ENCODE measurements at regions not wholly inside any gene's neighbourhood (a gene's known extent, or its start where the extent isn't known, plus 50 kb on each side); places are given as distances from the start of the nearest gene placed in this dataset.

GRCh38 chr18:24543086-24543794 is 82.8 kb downstream of the HRH4 start:
- Histone ChIP-seq H3K27ac (ENCODE audit: low read depth in 2 of 2, low read length in 1 of 2) (no peak overlapping the region), H3K4me3 (ENCODE audit: low read depth in 1 of 2, low read length in 2 of 2) (no peak overlapping the region), H3K4me1 (ENCODE audit: control insufficient read depth in 2 of 2, insufficient read depth in 2 of 2, low read length in 1 of 2) (no peaks in the 10 kb centered on the region), H3K9me3 (ENCODE audit: control insufficient read depth in 2 of 2, insufficient read depth in 1 of 2, low read depth in 1 of 2, low read length in 1 of 2) (no peaks in the 10 kb centered on the region), H3K36me3 (ENCODE audit: control insufficient read depth in 2 of 2, insufficient read depth in 2 of 2, low read length in 1 of 2) (no peaks in the 10 kb centered on the region), H3K27me3 (ENCODE audit: control insufficient read depth in 1 of 2, insufficient read depth in 2 of 2, low read length in 2 of 2) (no peaks in the 10 kb centered on the region)
- WGBS, 2 donors = 64 to 74% methylated on average over 4 of the region's 4 CpGs

- Histone ChIP-seq H3K27ac (ENCODE audit: low read depth in 2 of 2, low read length in 1 of 2) (no peak overlapping the region), H3K4me3 (ENCODE audit: low read depth in 1 of 2, low read length in 2 of 2) (no peak overlapping the region), H3K36me3 (ENCODE audit: control insufficient read depth in 2 of 2, insufficient read depth in 2 of 2, low read length in 1 of 2) (no peaks in the 10 kb centered on the region), H3K4me1 (ENCODE audit: control insufficient read depth in 2 of 2, insufficient read depth in 2 of 2, low read length in 1 of 2) (no peaks in the 10 kb centered on the region), H3K27me3 (ENCODE audit: control insufficient read depth in 1 of 2, insufficient read depth in 2 of 2, low read length in 2 of 2) (no peaks in the 10 kb centered on the region), H3K9me3 (ENCODE audit: control insufficient read depth in 2 of 2, insufficient read depth in 1 of 2, low read depth in 1 of 2, low read length in 1 of 2) (no peaks in the 10 kb centered on the region)
- WGBS, 2 donors = 44 to 47% methylated on average over 6 of the region's 6 CpGs
Measured at GRCh38 chr18:24543795-24544498, 83.5 kb downstream of the HRH4 start.

GRCh38 chr18:24544949-24545348 is 84.5 kb downstream of the HRH4 start:
- Histone ChIP-seq H3K4me3 (ENCODE audit: low read depth in 1 of 2, low read length in 2 of 2) (no peak overlapping the region), H3K9me3 (ENCODE audit: control insufficient read depth in 2 of 2, insufficient read depth in 1 of 2, low read depth in 1 of 2, low read length in 1 of 2) (no peaks in the 10 kb centered on the region), H3K27ac (ENCODE audit: low read depth in 2 of 2, low read length in 1 of 2) (no peak overlapping the region), H3K4me1 (ENCODE audit: control insufficient read depth in 2 of 2, insufficient read depth in 2 of 2, low read length in 1 of 2) (no peaks in the 10 kb centered on the region), H3K27me3 (ENCODE audit: control insufficient read depth in 1 of 2, insufficient read depth in 2 of 2, low read length in 2 of 2) (no peaks in the 10 kb centered on the region), H3K36me3 (ENCODE audit: control insufficient read depth in 2 of 2, insufficient read depth in 2 of 2, low read length in 1 of 2) (no peaks in the 10 kb centered on the region)
- WGBS, 2 donors = 88% methylated on average over 4 of the region's 4 CpGs

GRCh38 chr18:24545651-24546050 is 85.2 kb downstream of the HRH4 start:
- Histone ChIP-seq H3K9me3 (ENCODE audit: control insufficient read depth in 2 of 2, insufficient read depth in 1 of 2, low read depth in 1 of 2, low read length in 1 of 2) (no peaks in the 10 kb centered on the region), H3K4me3 (ENCODE audit: low read depth in 1 of 2, low read length in 2 of 2) (no peak overlapping the region), H3K27ac (ENCODE audit: low read depth in 2 of 2, low read length in 1 of 2) (no peak overlapping the region), H3K27me3 (ENCODE audit: control insufficient read depth in 1 of 2, insufficient read depth in 2 of 2, low read length in 2 of 2) (no peaks in the 10 kb centered on the region), H3K4me1 (ENCODE audit: control insufficient read depth in 2 of 2, insufficient read depth in 2 of 2, low read length in 1 of 2) (no peaks in the 10 kb centered on the region), H3K36me3 (ENCODE audit: control insufficient read depth in 2 of 2, insufficient read depth in 2 of 2, low read length in 1 of 2) (no peaks in the 10 kb centered on the region)
- WGBS, 2 donors = 74 to 83% methylated on average over 2 of the region's 2 CpGs

GRCh38 chr18:24546307-24546706 is 85.9 kb downstream of the HRH4 start:
- Histone ChIP-seq H3K27me3 (ENCODE audit: control insufficient read depth in 1 of 2, insufficient read depth in 2 of 2, low read length in 2 of 2) (no peaks in the 10 kb centered on the region), H3K9me3 (ENCODE audit: control insufficient read depth in 2 of 2, insufficient read depth in 1 of 2, low read depth in 1 of 2, low read length in 1 of 2) (no peaks in the 10 kb centered on the region), H3K4me3 (ENCODE audit: low read depth in 1 of 2, low read length in 2 of 2) (no peak overlapping the region), H3K36me3 (ENCODE audit: control insufficient read depth in 2 of 2, insufficient read depth in 2 of 2, low read length in 1 of 2) (no peaks in the 10 kb centered on the region), H3K4me1 (ENCODE audit: control insufficient read depth in 2 of 2, insufficient read depth in 2 of 2, low read length in 1 of 2) (no peaks in the 10 kb centered on the region), H3K27ac (ENCODE audit: low read depth in 2 of 2, low read length in 1 of 2) (no peak overlapping the region)
- 46 to 56% methylated on average over 4 of the region's 4 CpGs for WGBS, 2 donors

GRCh38 chr18:24548583-24548982 is 88.1 kb downstream of the HRH4 start:
- H3K4me3 ChIP-seq (ENCODE audit: low read depth in 1 of 2, low read length in 2 of 2) = no peak overlapping the region
- H3K27ac ChIP-seq (ENCODE audit: low read depth in 2 of 2, low read length in 1 of 2) = no peak overlapping the region
- H3K4me1 ChIP-seq (ENCODE audit: control insufficient read depth in 2 of 2, insufficient read depth in 2 of 2, low read length in 1 of 2) = no peaks in the 10 kb centered on the region
- H3K9me3 ChIP-seq (ENCODE audit: control insufficient read depth in 2 of 2, insufficient read depth in 1 of 2, low read depth in 1 of 2, low read length in 1 of 2) = no peaks in the 10 kb centered on the region
- no peaks in the 10 kb centered on the region for H3K36me3 ChIP-seq (ENCODE audit: control insufficient read depth in 2 of 2, insufficient read depth in 2 of 2, low read length in 1 of 2)
- H3K27me3 ChIP-seq (ENCODE audit: control insufficient read depth in 1 of 2, insufficient read depth in 2 of 2, low read length in 2 of 2) = no peaks in the 10 kb centered on the region
- WGBS, 2 donors = 88 to 90% methylated on average over 4 of the region's 4 CpGs

GRCh38 chr18:24552218-24552617 is 91.8 kb downstream of the HRH4 start:
- no peaks in the 10 kb centered on the region for H3K4me1 ChIP-seq (ENCODE audit: control insufficient read depth in 2 of 2, insufficient read depth in 2 of 2, low read length in 1 of 2)
- H3K27me3 ChIP-seq (ENCODE audit: control insufficient read depth in 1 of 2, insufficient read depth in 2 of 2, low read length in 2 of 2) = peaks cover 0 to 3% of the 10 kb centered on the region in 2 donors
- no peaks in the 10 kb centered on the region for H3K9me3 ChIP-seq (ENCODE audit: control insufficient read depth in 2 of 2, insufficient read depth in 1 of 2, low read depth in 1 of 2, low read length in 1 of 2)
- H3K27ac ChIP-seq (ENCODE audit: low read depth in 2 of 2, low read length in 1 of 2) = no peak overlapping the region
- H3K4me3 ChIP-seq (ENCODE audit: low read depth in 1 of 2, low read length in 2 of 2) = no peak overlapping the region
- no peaks in the 10 kb centered on the region for H3K36me3 ChIP-seq (ENCODE audit: control insufficient read depth in 2 of 2, insufficient read depth in 2 of 2, low read length in 1 of 2)
- WGBS, 2 donors = 61 to 76% methylated on average over 4 of the region's 4 CpGs

GRCh38 chr18:24553571-24554285 is 93.3 kb downstream of the HRH4 start:
- H3K4me1 ChIP-seq (ENCODE audit: control insufficient read depth in 2 of 2, insufficient read depth in 2 of 2, low read length in 1 of 2) = no peaks in the 10 kb centered on the region
- no peak overlapping the region for H3K27ac ChIP-seq (ENCODE audit: low read depth in 2 of 2, low read length in 1 of 2)
- WGBS, 2 donors = 57 to 69% methylated on average over 6 of the region's 6 CpGs
- no peaks in the 10 kb centered on the region for H3K36me3 ChIP-seq (ENCODE audit: control insufficient read depth in 2 of 2, insufficient read depth in 2 of 2, low read length in 1 of 2)
- peaks cover 0 to 3% of the 10 kb centered on the region in 2 donors for H3K27me3 ChIP-seq (ENCODE audit: control insufficient read depth in 1 of 2, insufficient read depth in 2 of 2, low read length in 2 of 2)
- H3K4me3 ChIP-seq (ENCODE audit: low read depth in 1 of 2, low read length in 2 of 2) = no peak overlapping the region
- H3K9me3 ChIP-seq (ENCODE audit: control insufficient read depth in 2 of 2, insufficient read depth in 1 of 2, low read depth in 1 of 2, low read length in 1 of 2) = no peaks in the 10 kb centered on the region

- Histone ChIP-seq H3K4me1 (ENCODE audit: control insufficient read depth in 2 of 2, insufficient read depth in 2 of 2, low read length in 1 of 2) (no peaks in the 10 kb centered on the region), H3K27ac (ENCODE audit: low read depth in 2 of 2, low read length in 1 of 2) (no peak overlapping the region), H3K9me3 (ENCODE audit: control insufficient read depth in 2 of 2, insufficient read depth in 1 of 2, low read depth in 1 of 2, low read length in 1 of 2) (no peaks in the 10 kb centered on the region), H3K36me3 (ENCODE audit: control insufficient read depth in 2 of 2, insufficient read depth in 2 of 2, low read length in 1 of 2) (no peaks in the 10 kb centered on the region), H3K27me3 (ENCODE audit: control insufficient read depth in 1 of 2, insufficient read depth in 2 of 2, low read length in 2 of 2) (peaks cover 3 to 4% of the 10 kb centered on the region in 2 donors), H3K4me3 (ENCODE audit: low read depth in 1 of 2, low read length in 2 of 2) (no peak overlapping the region)
- WGBS, 2 donors = 74 to 82% methylated on average over 7 of the region's 7 CpGs
Measured at GRCh38 chr18:24558403-24558802, 98.0 kb downstream of the HRH4 start.

All from esophagus (tissue), 2 donors.